H1 (cell line): ENCODE measurements at regions not wholly inside any gene's neighbourhood (a gene's known extent, or its start where the extent isn't known, plus 50 kb on each side); places are given as distances from the start of the nearest gene placed in this dataset.

Experiments
- CTCF ChIA-PET: fragments of 300-600 bp; sonication (Branson Sonifier 250); formaldehyde crosslinking; loops from one replicate; lab custom pipeline; 2021; ENCODE audit not compliant: partially characterized antibody; lab: Charles Lee
- POLR2A ChIA-PET: fragments of 300-600 bp; sonication (Branson Sonifier 250); formaldehyde crosslinking; loops from one replicate; lab custom pipeline; 2021; ENCODE audit warnings: inconsistent platforms; ENCODE audit not compliant: partially characterized antibody; lab: Charles Lee
- DNase-seq, 2 experiments: peaks; one replicate each; pipeline versions ENCODE4 v3.0.0 to v3.0.0-alpha.2; 2010 to 2022; ENCODE audit warnings: low spot score in 2 of 2, low read depth in 1 of 2, mixed read lengths in 1 of 2
- FAIRE-seq: peaks from 2 replicates; lab custom pipeline; 2011; peaks lifted over from hg19 to GRCh38; lab: Jason Lieb, UNC
- H2AFZ ChIP-seq: 2 replicates; pipeline ENCODE4 v1.8.1; 2012; ENCODE audit warnings: low read length, inconsistent platforms
- H2AK5ac ChIP-seq: 2 replicates; pipeline ENCODE4 v1.6.1; 2013; ENCODE audit warnings: low read depth, low read length
- H2BK120ac ChIP-seq: replicated peaks from 2 replicates; pipeline ENCODE3; 2013; ENCODE audit warnings: low read depth, low read length, inconsistent platforms
- H2BK12ac ChIP-seq: 2 replicates; pipeline ENCODE4 v1.6.1; 2013; ENCODE audit warnings: low read depth, low read length
- H2BK15ac ChIP-seq: 2 replicates; pipeline ENCODE4 v1.6.1; 2013; ENCODE audit warnings: low read length
- H2BK20ac ChIP-seq: 2 replicates; pipeline ENCODE4 v1.6.1; 2013; ENCODE audit warnings: low read length
- H2BK5ac ChIP-seq: 2 replicates; pipeline ENCODE4 v1.6.1; 2013; ENCODE audit warnings: low read depth, low read length
- H3K14ac ChIP-seq: 2 replicates; pipeline ENCODE4 v1.6.1; 2013; ENCODE audit warnings: inconsistent platforms; ENCODE audit not compliant: insufficient read length
- H3K18ac ChIP-seq: 2 replicates; pipeline ENCODE4 v1.6.1; 2013; ENCODE audit warnings: low read length; ENCODE audit errors: extremely low read depth
- H3K23ac ChIP-seq: 2 replicates; pipeline ENCODE4 v1.6.1; 2013; ENCODE audit warnings: inconsistent platforms; ENCODE audit not compliant: insufficient read length
- H3K23me2 ChIP-seq: 2 replicates; pipeline ENCODE4 v1.6.1; 2013; ENCODE audit warnings: low read depth, low read length
- H3K27ac ChIP-seq: 2 replicates; pipeline ENCODE4 v1.6.1; 2011; ENCODE audit warnings: low read depth, low read length, inconsistent platforms
- H3K27me3 ChIP-seq, 4 experiments: replicated peaks in 1 of 4; 1 replicate in 1 of 4; 2 replicates in 3 of 4; pipeline versions ENCODE4 v1.6.1 to v1.8.1; 2011 to 2013; ENCODE audit warnings: low read length in 3 of 4, mild to moderate bottlenecking in 3 of 4, inconsistent platforms in 2 of 4, mixed read lengths in 2 of 4, moderate library complexity in 1 of 4; ENCODE audit not compliant: control insufficient read depth in 3 of 4, insufficient read depth in 3 of 4; ENCODE audit errors: extremely low read depth in 1 of 4
- H3K36me3 ChIP-seq, 4 experiments: 2 replicates each; pipeline versions ENCODE4 v1.6.1 to v1.8.1; 2011 to 2013; ENCODE audit warnings: mild to moderate bottlenecking in 4 of 4, low read length in 3 of 4, moderate library complexity in 2 of 4, control low read depth in 1 of 4, inconsistent platforms in 1 of 4; ENCODE audit not compliant: insufficient read depth in 4 of 4, control insufficient read depth in 2 of 4
- H3K4ac ChIP-seq: replicated peaks from 2 replicates; pipeline ENCODE3; 2013; ENCODE audit warnings: low read length, low read depth, mixed read lengths, inconsistent platforms; ENCODE audit not compliant: insufficient read length
- H3K4me1 ChIP-seq, 4 experiments: replicated peaks in 1 of 4; 1 replicate in 1 of 4; 2 replicates in 3 of 4; pipeline versions ENCODE4 v1.6.1 to v1.8.1; 2011 to 2013; ENCODE audit warnings: low read length in 3 of 4, inconsistent platforms in 2 of 4, mixed read lengths in 1 of 4; ENCODE audit not compliant: insufficient read depth in 4 of 4, control insufficient read depth in 3 of 4
- H3K4me2 ChIP-seq, 2 experiments: 2 replicates each; pipeline versions ENCODE4 v1.6.1 to v1.8.1; 2011 to 2013; ENCODE audit warnings: low read depth in 2 of 2, low read length in 2 of 2, control low read depth in 1 of 2, inconsistent platforms in 1 of 2, mild to moderate bottlenecking in 1 of 2; ENCODE audit not compliant: insufficient read depth in 1 of 2
- H3K4me3 ChIP-seq, 4 experiments: fragments of 200-600, 300-600 bp in 1 of 4; sonication (generic), shearing (Covaris generic), sonication (Bioruptor Twin) in 1 of 4; 2 replicates each; pipeline versions ENCODE4 v1.5.1 to v1.8.1; 2011 to 2016; ENCODE audit warnings: low read length in 4 of 4, low read depth in 3 of 4, control low read depth in 2 of 4, inconsistent platforms in 2 of 4, mild to moderate bottlenecking in 2 of 4, mixed read lengths in 1 of 4, moderate library complexity in 1 of 4; ENCODE audit not compliant: insufficient read depth in 2 of 4; ENCODE audit errors: extremely low read depth in 1 of 4
- H3K56ac ChIP-seq: replicated peaks from 2 replicates; pipeline ENCODE3; 2013; ENCODE audit warnings: low read depth, mild to moderate bottlenecking, mixed read lengths, low read length, inconsistent platforms; ENCODE audit not compliant: insufficient read length
- H3K79me1 ChIP-seq: 2 replicates; pipeline ENCODE4 v1.6.1; 2013; ENCODE audit warnings: low read depth, low read length, control low read depth
- H3K79me2 ChIP-seq, 2 experiments: 2 replicates each; pipeline versions ENCODE4 v1.6.1 to v1.8.1; 2012 to 2013; ENCODE audit warnings: low read length in 2 of 2, mild to moderate bottlenecking in 2 of 2, inconsistent platforms in 1 of 2; ENCODE audit not compliant: insufficient read depth in 2 of 2, control insufficient read depth in 1 of 2
- H3K9ac ChIP-seq, 4 experiments: replicated peaks in 1 of 4; 1 replicate in 1 of 4; 2 replicates in 3 of 4; pipeline versions ENCODE4 v1.6.1 to v1.8.1; 2011 to 2013; ENCODE audit warnings: low read depth in 3 of 4, low read length in 3 of 4, control low read depth in 2 of 4, mild to moderate bottlenecking in 2 of 4, moderate library complexity in 2 of 4, inconsistent platforms in 1 of 4; ENCODE audit errors: extremely low read depth in 1 of 4
- H3K9me3 ChIP-seq, 2 experiments: 2 replicates each; pipeline versions ENCODE4 v1.6.1 to v1.8.1; 2012 to 2013; ENCODE audit warnings: mild to moderate bottlenecking in 2 of 2, moderate library complexity in 2 of 2, control low read depth in 1 of 2, inconsistent platforms in 1 of 2, low read depth in 1 of 2, low read length in 1 of 2, mixed read lengths in 1 of 2; ENCODE audit not compliant: insufficient read depth in 2 of 2
- H4K20me1 ChIP-seq, 2 experiments: replicated peaks in 1 of 2; 2 replicates each; pipeline versions ENCODE3 to v1.8.1; 2011 to 2013; ENCODE audit warnings: inconsistent platforms in 2 of 2, low read length in 2 of 2, mild to moderate bottlenecking in 1 of 2; ENCODE audit not compliant: insufficient read depth in 2 of 2, control insufficient read depth in 1 of 2
- H4K5ac ChIP-seq: 2 replicates; pipeline ENCODE4 v1.6.1; 2013; ENCODE audit warnings: low read length, low read depth, mixed read lengths, inconsistent platforms; ENCODE audit not compliant: insufficient read length
- H4K8ac ChIP-seq: 2 replicates; pipeline ENCODE4 v1.8.0; 2013; ENCODE audit warnings: mild to moderate bottlenecking, moderate library complexity, low read length, inconsistent platforms; ENCODE audit not compliant: insufficient read depth; ENCODE audit errors: extremely low read depth
- H4K91ac ChIP-seq: replicated peaks from 2 replicates; pipeline ENCODE3; 2013; ENCODE audit warnings: low read length, mixed read lengths, inconsistent platforms; ENCODE audit not compliant: insufficient read length
- BRCA1 ChIP-seq: IDR thresholded peaks from 2 replicates; pipeline ENCODE4 v1.6.1; 2012; ENCODE audit warnings: low read depth, low read length, improper control_type of control experiment
- CHD1 ChIP-seq: IDR thresholded peaks from 2 replicates; pipeline ENCODE4 v1.6.1; 2012; ENCODE audit warnings: low read depth, low read length, improper control_type of control experiment
- MAFK ChIP-seq: IDR thresholded peaks from 2 replicates; pipeline ENCODE4 v1.6.1; 2012; ENCODE audit warnings: low read depth, mild to moderate bottlenecking, improper control_type of control experiment, low read length
- RFX5 ChIP-seq: IDR thresholded peaks from 2 replicates; pipeline ENCODE4 v1.6.1; 2011; ENCODE audit warnings: low read depth, low read length, improper control_type of control experiment, borderline replicate concordance
- YY1 ChIP-seq: IDR thresholded peaks from 2 replicates; pipeline ENCODE4 v1.6.1; 2011; ENCODE audit warnings: low read depth, mild to moderate bottlenecking, low read length
- WGBS, 2 experiments: shearing (Covaris generic) in 1 of 2; methylation state at CpG; one replicate each; pipeline versions ENCODE4 v1.1.6 to v1.1.7; 2013 to 2015; ENCODE audit warnings: low lambda C conversion rate in 2 of 2, mixed read lengths in 2 of 2, inconsistent platforms in 1 of 2, low coverage in 1 of 2, missing lambda C conversion rate in 1 of 2; ENCODE audit not compliant: insufficient replicate concordance in 2 of 2, insufficient coverage in 1 of 2, insufficient read length in 1 of 2; ENCODE audit errors: extremely low coverage in 1 of 2, missing lambda C conversion rate in 1 of 2; 5-methylcytosine and 5-hydroxymethylcytosine counted together

DNA sequence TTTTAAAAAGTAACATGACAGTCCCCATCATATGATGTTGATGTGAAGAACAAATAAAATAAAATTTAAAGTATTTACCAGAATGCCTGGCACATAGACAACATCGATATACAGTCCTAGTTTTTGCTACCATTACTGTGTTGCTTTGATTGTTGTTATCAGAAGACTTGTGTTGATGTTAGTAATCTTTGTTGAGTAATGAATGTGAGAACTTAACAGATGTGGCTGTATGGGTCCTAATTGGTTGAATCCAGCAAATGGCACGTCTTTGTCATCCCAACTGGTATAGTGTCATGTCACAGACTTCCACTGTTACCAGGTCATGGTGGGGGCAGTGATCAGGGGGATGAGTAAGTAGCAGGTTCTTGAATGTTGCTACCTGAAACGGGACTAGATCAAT lies 1151.4 kb upstream of the CDH8 start:
- TF ChIP-seq RFX5 (no peak), BRCA1 (no peak), YY1 (no peak), MAFK (no peak), CHD1 (no peak)
- Histone ChIP-seq H2BK12ac (no peak overlapping the region), H3K4ac (no peak overlapping the region), H3K9me3 (no peaks in the 10 kb centered on the region), H2AK5ac (no peak overlapping the region), H4K91ac (no peak overlapping the region), H3K23ac (no peak overlapping the region), H3K27me3 (no peaks in the 10 kb centered on the region), H3K56ac (no peak overlapping the region), H3K14ac (no peak overlapping the region), H3K23me2 (no peaks in the 10 kb centered on the region), H3K36me3 (no peaks in the 10 kb centered on the region), H3K4me3 (no peak overlapping the region), H2BK20ac (no peak overlapping the region), H4K20me1 (no peaks in the 10 kb centered on the region), H4K5ac (no peak overlapping the region), H3K4me2 (no peak overlapping the region), H2AFZ (no peak overlapping the region), H3K79me1 (no peaks in the 10 kb centered on the region), H3K4me1 (0 out of 7 replicates have a peak, but pooled peaks cover 0 to 3% (median 0%) of the 10 kb centered on the region in 4 experiments), H3K18ac (no peak overlapping the region), H3K9ac (no peak overlapping the region), H4K8ac (no peak overlapping the region), H2BK15ac (no peak overlapping the region), H3K27ac (no peak overlapping the region), H2BK5ac (no peak overlapping the region), H3K79me2 (no peaks in the 10 kb centered on the region), H2BK120ac (no peak overlapping the region)
- WGBS, 2 experiments, result 88% methylated on average over 3 of the region's 3 CpGs; no CpG with 5 or more reads in 1 of the 2 experiments
- FAIRE-seq (no peak), DNase-seq (no peak)
- ChIA-PET POLR2A (no interaction called here), CTCF (interaction anchor here (0.6 kb wide), 1 partner anchor 829 kb away, joined by 3 read pairs; no protein-coding TSS in a partner anchor)
